ENCODE measurements at regions not wholly inside any gene's neighbourhood (a gene's known extent, or its start where the extent isn't known, plus 50 kb on each side); places are given as distances from the start of the nearest gene placed in this dataset.

GRCh38 chr22:22825213-22825593, 62.4 kb upstream of the IGLL5 start:
- DNase-seq = no peak

GRCh38 chr22:22827187-22827939, 60.3 kb upstream of the IGLL5 start:
- no peak for DNase-seq

- no peak for DNase-seq
These were observed 57.4 kb upstream of the IGLL5 start for GRCh38 chr22:22830193-22830592.

DNA sequence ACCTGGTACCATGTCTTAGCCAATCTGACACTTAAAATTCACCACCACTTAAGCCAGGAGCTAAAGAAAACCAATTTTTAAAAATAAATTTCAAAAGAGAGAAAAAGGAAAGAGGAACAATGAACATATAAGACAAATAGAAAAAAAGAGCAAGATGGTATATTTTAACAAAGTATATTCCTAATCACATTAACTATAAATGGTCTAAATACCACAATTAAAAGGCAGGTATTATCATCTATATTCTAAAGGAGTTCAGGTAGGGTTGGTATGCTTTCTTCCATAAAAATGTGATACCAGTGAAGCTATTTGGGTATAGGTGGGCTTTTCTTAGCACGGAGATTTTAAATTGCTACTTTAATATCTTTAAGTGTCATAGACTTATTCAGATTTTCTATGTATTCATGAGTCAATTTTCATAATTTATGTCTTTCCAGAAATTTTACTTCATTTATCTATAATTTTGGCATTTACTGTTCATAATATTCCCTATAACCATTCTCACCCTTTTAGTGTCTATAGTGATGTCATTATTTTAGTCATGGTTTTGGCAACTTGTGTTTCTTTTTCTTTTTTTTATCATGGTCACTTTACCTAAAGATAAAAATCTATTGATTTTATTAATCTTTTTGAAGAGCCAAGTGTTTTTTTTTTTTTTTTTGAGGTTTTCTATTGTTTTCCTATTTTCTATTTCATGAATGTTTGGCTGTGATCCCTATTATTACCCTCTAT, 56.5 kb upstream of the IGLL5 start:
- no peak for DNase-seq

DNA sequence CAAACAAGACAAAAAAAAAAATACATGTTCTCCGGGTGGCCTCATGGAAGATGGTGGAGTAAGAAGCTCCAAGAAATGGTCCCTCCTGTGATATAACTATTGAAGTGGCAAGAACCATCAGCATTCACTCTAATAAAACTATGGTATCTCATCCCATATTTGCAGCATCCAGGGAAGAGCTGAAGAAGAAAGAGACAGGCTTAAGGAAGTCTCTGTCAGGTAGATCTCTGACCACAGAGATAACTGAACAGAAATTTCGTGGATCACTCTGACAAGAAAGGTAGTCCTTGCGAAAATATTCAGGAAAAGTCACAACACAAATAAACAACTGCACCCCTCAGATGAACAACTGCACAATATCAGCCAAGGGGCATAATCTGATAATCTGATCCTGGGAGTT, 54.6 kb upstream of the IGLL5 start:
- no peak for DNase-seq

DNA sequence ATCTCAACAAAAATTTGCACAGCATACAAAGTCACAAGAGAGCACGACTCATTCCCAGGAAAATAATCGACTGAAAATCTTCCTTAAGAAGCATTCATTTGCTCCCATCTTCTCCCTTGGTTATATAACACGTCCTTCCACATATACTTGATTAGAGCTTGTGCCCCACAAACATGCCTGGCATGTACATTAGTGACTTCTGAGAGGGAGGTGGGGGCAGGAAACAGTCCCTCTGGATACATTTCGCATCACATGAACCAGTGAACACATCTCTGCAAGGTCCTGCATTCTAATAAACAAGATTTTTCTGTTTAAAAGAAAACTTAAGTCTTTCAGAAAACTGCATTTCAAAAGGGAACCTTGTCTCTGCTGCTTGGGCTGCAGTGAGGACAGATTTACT, 54.1 kb upstream of the IGLL5 start:
- no peak for DNase-seq

- no peak for DNase-seq
These were observed 53.4 kb upstream of the IGLL5 start for GRCh38 chr22:22834204-22834603.

DNA sequence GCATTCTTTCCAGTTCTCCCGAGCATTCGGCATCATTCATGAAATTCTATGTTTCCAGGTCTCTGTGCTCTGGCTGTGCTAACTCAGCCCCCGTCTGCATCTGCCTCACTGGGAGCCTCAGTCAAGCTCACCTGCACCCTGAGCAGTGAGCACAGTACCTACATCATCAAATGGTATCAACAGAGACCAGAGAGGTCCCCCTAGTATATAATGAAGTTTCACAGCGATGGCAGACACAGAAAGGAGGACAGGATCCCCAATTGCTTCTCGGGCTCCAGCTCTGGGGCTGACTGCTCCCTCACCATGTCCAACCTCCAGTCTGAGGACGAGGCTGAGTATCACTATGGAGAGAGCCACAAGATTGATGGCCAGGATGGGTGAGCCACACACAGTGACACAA, 52.8 kb upstream of the IGLL5 start:
- no peak for DNase-seq

DNA sequence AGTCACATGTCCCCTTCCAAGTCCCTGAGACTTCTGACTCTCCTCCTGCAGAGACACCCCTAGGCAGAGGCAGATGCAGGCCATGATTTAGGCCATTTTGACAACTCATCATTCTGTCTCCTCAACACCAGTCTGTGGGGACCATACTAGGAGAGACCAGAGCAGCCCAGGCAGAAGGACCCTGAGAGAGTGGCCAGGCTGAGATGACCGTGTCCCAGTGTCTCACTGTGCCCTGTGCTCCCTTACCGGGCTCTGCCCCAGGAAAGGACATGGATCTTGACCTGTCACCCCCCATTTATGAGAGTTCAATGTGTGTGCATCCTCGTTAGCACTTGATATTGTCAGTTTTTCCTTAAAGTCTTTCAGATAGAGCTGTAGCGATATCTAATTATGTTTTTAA, 52.4 kb upstream of the IGLL5 start:
- no peak for DNase-seq

GRCh38 chr22:22835771-22836291, 51.8 kb upstream of the IGLL5 start:
- DNase-seq = no peak

- DNase-seq = no peak
These were observed 51.0 kb upstream of the IGLL5 start for GRCh38 chr22:22836635-22837034.
